ENCODE measurements at regions not wholly inside any gene's neighbourhood (a gene's known extent, or its start where the extent isn't known, plus 50 kb on each side); places are given as distances from the start of the nearest gene placed in this dataset.

GRCh38 chr2:344811-345210, 56.9 kb upstream of the ALKAL2 start:
- Histone ChIP-seq H3K27ac (no peak overlapping the region), H3K27me3 (ENCODE audit: insufficient read depth, low read depth, severe bottlenecking) (peaks cover 23% of the 10 kb centered on the region), H3K36me3 (no peaks in the 10 kb centered on the region), H3K9me3 (ENCODE audit: severe bottlenecking) (no peaks in the 10 kb centered on the region), H3K4me3 (ENCODE audit: low read depth, low read length) (no peak overlapping the region)
- no peak for TF ChIP-seq CTCF (IDR thresholded peaks at IDR 0.05; ENCODE audit: low read depth, low read length)
- DNase-seq, result no peak

- Histone ChIP-seq H3K36me3 (no peaks in the 10 kb centered on the region), H3K27me3 (ENCODE audit: insufficient read depth, low read depth, severe bottlenecking) (peaks cover 33% of the 10 kb centered on the region), H3K9me3 (ENCODE audit: severe bottlenecking) (peaks cover 1% of the 10 kb centered on the region), H3K27ac (no peak overlapping the region), H3K4me3 (ENCODE audit: low read depth, low read length) (no peak overlapping the region)
- no peak for DNase-seq
- TF ChIP-seq CTCF (IDR thresholded peaks at IDR 0.05; ENCODE audit: low read depth, low read length), result no peak
Observed at GRCh38 chr2:343355-343754, 55.5 kb upstream of the ALKAL2 start.

GRCh38 chr2:341912-342311, 54.0 kb upstream of the ALKAL2 start:
- H3K4me3 ChIP-seq (ENCODE audit: low read depth, low read length), result no peak overlapping the region
- no peak overlapping the region for H3K27ac ChIP-seq
- H3K9me3 ChIP-seq (ENCODE audit: severe bottlenecking), result peaks cover 16% of the 10 kb centered on the region
- H3K36me3 ChIP-seq, result no peaks in the 10 kb centered on the region
- H3K27me3 ChIP-seq (ENCODE audit: insufficient read depth, low read depth, severe bottlenecking), result peaks cover 30% of the 10 kb centered on the region
- TF ChIP-seq CTCF (IDR thresholded peaks at IDR 0.05; ENCODE audit: low read depth, low read length), result no peak
- DNase-seq, result no peak

GRCh38 chr2:341017-341542, 53.2 kb upstream of the ALKAL2 start:
- H3K36me3 ChIP-seq, result no peaks in the 10 kb centered on the region
- H3K9me3 ChIP-seq (ENCODE audit: severe bottlenecking), result peaks cover 21% of the 10 kb centered on the region
- H3K27me3 ChIP-seq (ENCODE audit: insufficient read depth, low read depth, severe bottlenecking), result peaks cover 30% of the 10 kb centered on the region
- H3K27ac ChIP-seq, result no peak overlapping the region
- DNase-seq, result no peak
- no peak for TF ChIP-seq CTCF (IDR thresholded peaks at IDR 0.05; ENCODE audit: low read depth, low read length)
- no peak overlapping the region for H3K4me3 ChIP-seq (ENCODE audit: low read depth, low read length)

Data from WERI-Rb-1 (cell line).